ENCODE measurements at regions not wholly inside any gene's neighbourhood (a gene's known extent, or its start where the extent isn't known, plus 50 kb on each side); places are given as distances from the start of the nearest gene placed in this dataset.

GRCh38 chr16:61382435-61382834, 653.8 kb downstream of the CDH8 start:
- Histone ChIP-seq H3K27ac (ENCODE audit: insufficient read depth in 1 of 2, low read depth in 1 of 2, low read length in 2 of 2, poor library complexity in 1 of 2, severe bottlenecking in 2 of 2) (no peak overlapping the region), H3K36me3 (ENCODE audit: control insufficient read depth in 4 of 4, insufficient read depth in 4 of 4, low read length in 3 of 4) (no peaks in the 10 kb centered on the region), H3K9me3 (ENCODE audit: control extremely low read depth in 1 of 5, control insufficient read depth in 4 of 5, insufficient read depth in 2 of 5, low read depth in 1 of 5, low read length in 4 of 5) (no peaks in the 10 kb centered on the region), H3K27me3 (replicated peaks in 2 of 5; ENCODE audit: control insufficient read depth in 4 of 5, insufficient read depth in 5 of 5, low read length in 4 of 5) (no peaks in the 10 kb centered on the region), H3K4me3 (ENCODE audit: control insufficient read depth in 1 of 7, extremely low read depth in 1 of 7, insufficient read depth in 4 of 7, low read depth in 2 of 7, low read length in 6 of 7) (no peak overlapping the region), H3K4me1 (ENCODE audit: control extremely low read depth in 1 of 4, control insufficient read depth in 4 of 4, insufficient read depth in 4 of 4, low read length in 3 of 4) (no peaks in the 10 kb centered on the region)
- no peak for DNase-seq
- ChIA-PET POLR2A (no interaction called here), CTCF (interaction anchor here (1.2 kb wide), 1 partner anchor 9 kb away, joined by 3 read pairs; no protein-coding TSS in a partner anchor)

- no peaks in the 10 kb centered on the region for H3K27me3 ChIP-seq (replicated peaks in 2 of 5; ENCODE audit: control insufficient read depth in 4 of 5, insufficient read depth in 5 of 5, low read length in 4 of 5)
- DNase-seq, result no peak
- H3K4me3 ChIP-seq (ENCODE audit: control insufficient read depth in 1 of 7, extremely low read depth in 1 of 7, insufficient read depth in 4 of 7, low read depth in 2 of 7, low read length in 6 of 7), result no peak overlapping the region
- ChIA-PET CTCF (no interaction called here), POLR2A (no interaction called here)
- no peak overlapping the region for H3K27ac ChIP-seq (ENCODE audit: insufficient read depth in 1 of 2, low read depth in 1 of 2, low read length in 2 of 2, poor library complexity in 1 of 2, severe bottlenecking in 2 of 2)
- 100% methylated on average over 2 of the region's 2 CpGs for WGBS (ENCODE audit: insufficient coverage)
- H3K9me3 ChIP-seq (ENCODE audit: control extremely low read depth in 1 of 5, control insufficient read depth in 4 of 5, insufficient read depth in 2 of 5, low read depth in 1 of 5, low read length in 4 of 5), result no peaks in the 10 kb centered on the region
- no peaks in the 10 kb centered on the region for H3K4me1 ChIP-seq (ENCODE audit: control extremely low read depth in 1 of 4, control insufficient read depth in 4 of 4, insufficient read depth in 4 of 4, low read length in 3 of 4)
- H3K36me3 ChIP-seq (ENCODE audit: control insufficient read depth in 4 of 4, insufficient read depth in 4 of 4, low read length in 3 of 4), result no peaks in the 10 kb centered on the region
Observed at GRCh38 chr16:61379311-61379710, 656.9 kb downstream of the CDH8 start.

- DNase-seq, result no peak
- POLR2A ChIA-PET, result no interaction called here
- no peak overlapping the region for H3K27ac ChIP-seq (ENCODE audit: insufficient read depth in 1 of 2, low read depth in 1 of 2, low read length in 2 of 2, poor library complexity in 1 of 2, severe bottlenecking in 2 of 2)
- H3K4me3 ChIP-seq (ENCODE audit: control insufficient read depth in 1 of 7, extremely low read depth in 1 of 7, insufficient read depth in 4 of 7, low read depth in 2 of 7, low read length in 6 of 7), result no peak overlapping the region
- CTCF ChIA-PET, result no interaction called here
- H3K4me1 ChIP-seq (ENCODE audit: control extremely low read depth in 1 of 4, control insufficient read depth in 4 of 4, insufficient read depth in 4 of 4, low read length in 3 of 4), result no peaks in the 10 kb centered on the region
- no peaks in the 10 kb centered on the region for H3K9me3 ChIP-seq (ENCODE audit: control extremely low read depth in 1 of 5, control insufficient read depth in 4 of 5, insufficient read depth in 2 of 5, low read depth in 1 of 5, low read length in 4 of 5)
- H3K27me3 ChIP-seq (replicated peaks in 2 of 5; ENCODE audit: control insufficient read depth in 4 of 5, insufficient read depth in 5 of 5, low read length in 4 of 5), result no peaks in the 10 kb centered on the region
- H3K36me3 ChIP-seq (ENCODE audit: control insufficient read depth in 4 of 4, insufficient read depth in 4 of 4, low read length in 3 of 4), result no peaks in the 10 kb centered on the region
Observed at GRCh38 chr16:61374071-61374470, 662.2 kb downstream of the CDH8 start.

- Histone ChIP-seq H3K36me3 (ENCODE audit: control insufficient read depth in 4 of 4, insufficient read depth in 4 of 4, low read length in 3 of 4) (no peaks in the 10 kb centered on the region), H3K9me3 (ENCODE audit: control extremely low read depth in 1 of 5, control insufficient read depth in 4 of 5, insufficient read depth in 2 of 5, low read depth in 1 of 5, low read length in 4 of 5) (no peaks in the 10 kb centered on the region), H3K4me3 (ENCODE audit: control insufficient read depth in 1 of 7, extremely low read depth in 1 of 7, insufficient read depth in 4 of 7, low read depth in 2 of 7, low read length in 6 of 7) (no peak overlapping the region), H3K27ac (ENCODE audit: insufficient read depth in 1 of 2, low read depth in 1 of 2, low read length in 2 of 2, poor library complexity in 1 of 2, severe bottlenecking in 2 of 2) (no peak overlapping the region), H3K4me1 (ENCODE audit: control extremely low read depth in 1 of 4, control insufficient read depth in 4 of 4, insufficient read depth in 4 of 4, low read length in 3 of 4) (no peaks in the 10 kb centered on the region), H3K27me3 (replicated peaks in 2 of 5; ENCODE audit: control insufficient read depth in 4 of 5, insufficient read depth in 5 of 5, low read length in 4 of 5) (no peaks in the 10 kb centered on the region)
- DNase-seq, result no peak
- ChIA-PET POLR2A (no interaction called here), CTCF (no interaction called here)
Observed at GRCh38 chr16:61371881-61372280, 664.4 kb downstream of the CDH8 start.

- Histone ChIP-seq H3K4me3 (ENCODE audit: control insufficient read depth in 1 of 7, extremely low read depth in 1 of 7, insufficient read depth in 4 of 7, low read depth in 2 of 7, low read length in 6 of 7) (no peak overlapping the region), H3K27ac (ENCODE audit: insufficient read depth in 1 of 2, low read depth in 1 of 2, low read length in 2 of 2, poor library complexity in 1 of 2, severe bottlenecking in 2 of 2) (no peak overlapping the region), H3K9me3 (ENCODE audit: control extremely low read depth in 1 of 5, control insufficient read depth in 4 of 5, insufficient read depth in 2 of 5, low read depth in 1 of 5, low read length in 4 of 5) (no peaks in the 10 kb centered on the region), H3K36me3 (ENCODE audit: control insufficient read depth in 4 of 4, insufficient read depth in 4 of 4, low read length in 3 of 4) (no peaks in the 10 kb centered on the region), H3K4me1 (ENCODE audit: control extremely low read depth in 1 of 4, control insufficient read depth in 4 of 4, insufficient read depth in 4 of 4, low read length in 3 of 4) (no peaks in the 10 kb centered on the region), H3K27me3 (replicated peaks in 2 of 5; ENCODE audit: control insufficient read depth in 4 of 5, insufficient read depth in 5 of 5, low read length in 4 of 5) (peaks cover 0 to 2% (median 0%) of the 10 kb centered on the region in 5 experiments)
- CTCF ChIA-PET, result no interaction called here
- 100% methylated on average over 2 of the region's 2 CpGs for WGBS (ENCODE audit: insufficient coverage)
- DNase-seq, result no peak
- POLR2A ChIA-PET, result no interaction called here
Observed at GRCh38 chr16:61371388-61371787, 664.9 kb downstream of the CDH8 start.

GRCh38 chr16:61370564-61370963, 665.7 kb downstream of the CDH8 start:
- H3K4me1 ChIP-seq (ENCODE audit: control extremely low read depth in 1 of 4, control insufficient read depth in 4 of 4, insufficient read depth in 4 of 4, low read length in 3 of 4), result no peaks in the 10 kb centered on the region
- no peaks in the 10 kb centered on the region for H3K9me3 ChIP-seq (ENCODE audit: control extremely low read depth in 1 of 5, control insufficient read depth in 4 of 5, insufficient read depth in 2 of 5, low read depth in 1 of 5, low read length in 4 of 5)
- WGBS (ENCODE audit: insufficient coverage), result no CpG with 5 or more reads among the region's 2 CpGs
- no peak overlapping the region for H3K4me3 ChIP-seq (ENCODE audit: control insufficient read depth in 1 of 7, extremely low read depth in 1 of 7, insufficient read depth in 4 of 7, low read depth in 2 of 7, low read length in 6 of 7)
- H3K27ac ChIP-seq (ENCODE audit: insufficient read depth in 1 of 2, low read depth in 1 of 2, low read length in 2 of 2, poor library complexity in 1 of 2, severe bottlenecking in 2 of 2), result no peak overlapping the region
- POLR2A ChIA-PET, result no interaction called here
- peaks cover 0 to 2% (median 0%) of the 10 kb centered on the region in 5 experiments for H3K27me3 ChIP-seq (replicated peaks in 2 of 5; ENCODE audit: control insufficient read depth in 4 of 5, insufficient read depth in 5 of 5, low read length in 4 of 5)
- H3K36me3 ChIP-seq (ENCODE audit: control insufficient read depth in 4 of 4, insufficient read depth in 4 of 4, low read length in 3 of 4), result no peaks in the 10 kb centered on the region
- DNase-seq, result no peak
- CTCF ChIA-PET, result no interaction called here

GRCh38 chr16:61366006-61366405, 670.2 kb downstream of the CDH8 start:
- WGBS (ENCODE audit: insufficient coverage), result 100% methylated on average over 1 of the region's 2 CpGs
- ChIA-PET POLR2A (no interaction called here), CTCF (no interaction called here)
- no peak for DNase-seq
- Histone ChIP-seq H3K4me1 (ENCODE audit: control extremely low read depth in 1 of 4, control insufficient read depth in 4 of 4, insufficient read depth in 4 of 4, low read length in 3 of 4) (no peaks in the 10 kb centered on the region), H3K9me3 (ENCODE audit: control extremely low read depth in 1 of 5, control insufficient read depth in 4 of 5, insufficient read depth in 2 of 5, low read depth in 1 of 5, low read length in 4 of 5) (no peaks in the 10 kb centered on the region), H3K27me3 (replicated peaks in 2 of 5; ENCODE audit: control insufficient read depth in 4 of 5, insufficient read depth in 5 of 5, low read length in 4 of 5) (peaks cover 0 to 2% (median 0%) of the 10 kb centered on the region in 5 experiments), H3K4me3 (ENCODE audit: control insufficient read depth in 1 of 7, extremely low read depth in 1 of 7, insufficient read depth in 4 of 7, low read depth in 2 of 7, low read length in 6 of 7) (no peak overlapping the region), H3K27ac (ENCODE audit: insufficient read depth in 1 of 2, low read depth in 1 of 2, low read length in 2 of 2, poor library complexity in 1 of 2, severe bottlenecking in 2 of 2) (no peak overlapping the region), H3K36me3 (ENCODE audit: control insufficient read depth in 4 of 4, insufficient read depth in 4 of 4, low read length in 3 of 4) (no peaks in the 10 kb centered on the region)

- H3K36me3 ChIP-seq (ENCODE audit: control insufficient read depth in 4 of 4, insufficient read depth in 4 of 4, low read length in 3 of 4), result no peaks in the 10 kb centered on the region
- no peak overlapping the region for H3K27ac ChIP-seq (ENCODE audit: insufficient read depth in 1 of 2, low read depth in 1 of 2, low read length in 2 of 2, poor library complexity in 1 of 2, severe bottlenecking in 2 of 2)
- H3K4me1 ChIP-seq (ENCODE audit: control extremely low read depth in 1 of 4, control insufficient read depth in 4 of 4, insufficient read depth in 4 of 4, low read length in 3 of 4), result no peaks in the 10 kb centered on the region
- ChIA-PET POLR2A (no interaction called here), CTCF (no interaction called here)
- peaks cover 0 to 2% (median 0%) of the 10 kb centered on the region in 5 experiments for H3K27me3 ChIP-seq (replicated peaks in 2 of 5; ENCODE audit: control insufficient read depth in 4 of 5, insufficient read depth in 5 of 5, low read length in 4 of 5)
- DNase-seq, result no peak
- no peaks in the 10 kb centered on the region for H3K9me3 ChIP-seq (ENCODE audit: control extremely low read depth in 1 of 5, control insufficient read depth in 4 of 5, insufficient read depth in 2 of 5, low read depth in 1 of 5, low read length in 4 of 5)
- WGBS (ENCODE audit: insufficient coverage), result no CpG with 5 or more reads among the region's 3 CpGs
- H3K4me3 ChIP-seq (ENCODE audit: control insufficient read depth in 1 of 7, extremely low read depth in 1 of 7, insufficient read depth in 4 of 7, low read depth in 2 of 7, low read length in 6 of 7), result no peak overlapping the region
Observed at GRCh38 chr16:61364990-61365389, 671.2 kb downstream of the CDH8 start.

Data from common myeloid progenitor, CD34-positive (primary cell).